ENCODE measurements at regions not wholly inside any gene's neighbourhood (a gene's known extent, or its start where the extent isn't known, plus 50 kb on each side); places are given as distances from the start of the nearest gene placed in this dataset.

DNA sequence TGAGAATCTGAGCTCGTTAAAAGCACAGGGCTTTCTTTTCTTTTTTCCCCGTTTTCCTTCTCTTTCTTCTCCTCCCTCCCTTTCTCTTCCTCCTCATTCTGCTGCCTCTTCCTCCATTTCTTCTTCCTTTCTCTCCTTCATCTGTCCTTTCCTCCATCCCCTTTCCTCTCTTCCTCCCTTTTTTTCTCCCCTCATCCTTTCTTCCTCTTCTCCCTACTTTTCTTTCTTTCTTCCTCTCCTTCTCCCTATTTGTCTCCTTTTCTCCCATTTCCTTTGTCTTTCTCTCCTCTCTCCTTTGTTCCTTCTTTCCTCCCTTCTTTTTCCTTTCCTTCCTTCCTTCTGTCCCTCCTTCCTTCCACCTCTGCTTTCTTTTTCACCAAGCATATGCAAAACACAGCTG lies 649.4 kb downstream of the IRX1 start:
- intact Hi-C loops (cut with DNase I): no loop called here
- no peak for DNase-seq
- Histone ChIP-seq H3K4me1 (no peaks in the 10 kb centered on the region), H3K9ac (ENCODE audit: low read depth in 2 of 2, low read length in 2 of 2) (no peak overlapping the region), H3K9me3 (no peaks in the 10 kb centered on the region), H3K27me3 (no peaks in the 10 kb centered on the region), H3K4me3 (no peak overlapping the region), H3K27ac (no peak overlapping the region), H3K36me3 (no peaks in the 10 kb centered on the region)
- TF ChIP-seq, protein P1, sequence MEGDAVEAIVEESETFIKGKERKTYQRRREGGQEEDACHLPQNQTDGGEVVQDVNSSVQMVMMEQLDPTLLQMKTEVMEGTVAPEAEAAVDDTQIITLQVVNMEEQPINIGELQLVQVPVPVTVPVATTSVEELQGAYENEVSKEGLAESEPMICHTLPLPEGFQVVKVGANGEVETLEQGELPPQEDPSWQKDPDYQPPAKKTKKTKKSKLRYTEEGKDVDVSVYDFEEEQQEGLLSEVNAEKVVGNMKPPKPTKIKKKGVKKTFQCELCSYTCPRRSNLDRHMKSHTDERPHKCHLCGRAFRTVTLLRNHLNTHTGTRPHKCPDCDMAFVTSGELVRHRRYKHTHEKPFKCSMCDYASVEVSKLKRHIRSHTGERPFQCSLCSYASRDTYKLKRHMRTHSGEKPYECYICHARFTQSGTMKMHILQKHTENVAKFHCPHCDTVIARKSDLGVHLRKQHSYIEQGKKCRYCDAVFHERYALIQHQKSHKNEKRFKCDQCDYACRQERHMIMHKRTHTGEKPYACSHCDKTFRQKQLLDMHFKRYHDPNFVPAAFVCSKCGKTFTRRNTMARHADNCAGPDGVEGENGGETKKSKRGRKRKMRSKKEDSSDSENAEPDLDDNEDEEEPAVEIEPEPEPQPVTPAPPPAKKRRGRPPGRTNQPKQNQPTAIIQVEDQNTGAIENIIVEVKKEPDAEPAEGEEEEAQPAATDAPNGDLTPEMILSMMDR (IDR thresholded peaks at IDR 0.05): no peak

DNA sequence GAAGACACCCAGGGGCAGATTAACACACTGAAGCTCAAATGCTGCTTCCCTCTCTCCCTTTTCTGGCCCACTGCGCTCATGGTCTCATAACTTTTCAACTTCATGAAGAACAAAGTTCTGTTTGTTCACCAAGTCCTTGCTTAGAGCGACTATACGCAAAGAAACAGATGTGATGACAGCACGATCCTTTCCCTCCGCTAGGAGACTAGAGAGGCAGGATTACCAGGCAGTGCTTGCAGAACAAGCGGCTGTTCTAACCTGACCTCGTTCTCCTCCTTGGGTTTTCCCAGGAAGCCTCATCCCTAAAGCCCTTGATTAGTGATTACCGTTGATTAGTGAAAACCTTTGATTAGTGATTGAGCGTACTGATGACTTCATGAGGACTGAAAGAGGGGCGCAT lies 649.9 kb downstream of the IRX1 start:
- Histone ChIP-seq H3K4me3 (no peak overlapping the region), H3K4me1 (no peaks in the 10 kb centered on the region), H3K9me3 (no peaks in the 10 kb centered on the region), H3K9ac (ENCODE audit: low read depth in 2 of 2, low read length in 2 of 2) (no peak overlapping the region), H3K36me3 (no peaks in the 10 kb centered on the region), H3K27ac (no peak overlapping the region), H3K27me3 (no peaks in the 10 kb centered on the region)
- intact Hi-C loops (cut with DNase I): no loop called here
- TF ChIP-seq, protein P1 (IDR thresholded peaks at IDR 0.05): no peak
- DNase-seq: no peak

DNA sequence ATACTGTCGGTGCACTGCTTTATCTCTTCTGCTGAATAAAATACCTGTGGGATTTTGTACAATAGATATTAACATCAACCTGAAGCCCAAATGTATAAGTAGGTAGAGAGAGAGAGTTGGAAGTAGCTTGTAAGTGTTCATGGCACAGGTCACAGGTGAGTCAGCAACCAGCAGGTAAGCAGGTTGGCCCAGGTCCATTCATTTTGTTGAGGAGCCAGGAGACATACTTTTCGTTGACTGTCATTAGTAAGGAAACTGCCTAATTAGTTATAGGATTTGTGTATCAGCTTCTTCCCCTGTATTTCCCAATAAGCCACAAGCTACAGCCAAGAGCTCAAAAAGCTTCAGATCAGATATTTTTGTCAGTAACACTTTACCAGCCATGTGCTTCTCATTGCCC lies 650.8 kb downstream of the IRX1 start:
- Histone ChIP-seq H3K9me3 (no peaks in the 10 kb centered on the region), H3K4me3 (no peak overlapping the region), H3K9ac (ENCODE audit: low read depth in 2 of 2, low read length in 2 of 2) (no peak overlapping the region), H3K4me1 (no peaks in the 10 kb centered on the region), H3K27ac (no peak overlapping the region), H3K36me3 (no peaks in the 10 kb centered on the region), H3K27me3 (no peaks in the 10 kb centered on the region)
- no peak for DNase-seq
- intact Hi-C loops (cut with DNase I): no loop called here
- TF ChIP-seq, protein P1 (IDR thresholded peaks at IDR 0.05): no peak

DNA sequence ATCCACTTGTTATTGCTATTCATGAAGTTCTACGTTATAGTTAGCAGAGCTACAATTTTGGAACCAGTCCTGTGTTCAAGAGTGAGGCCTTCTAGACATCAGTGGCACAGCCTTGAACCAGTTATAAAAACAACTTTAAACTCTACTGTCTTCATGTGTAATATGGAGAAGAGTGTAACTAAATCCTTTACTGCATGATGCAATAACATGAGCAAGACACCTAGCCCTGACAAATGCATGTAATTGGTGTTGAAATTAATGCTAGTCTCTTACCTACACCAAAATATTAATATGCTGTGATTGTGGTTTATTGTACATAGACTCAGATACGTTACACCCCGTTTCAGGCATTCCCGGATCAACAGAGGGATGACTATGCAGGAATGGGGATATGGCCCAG lies 654.6 kb downstream of the IRX1 start:
- DNase-seq: no peak
- intact Hi-C loops (cut with DNase I): no loop called here
- no peak overlapping the region for H3K9ac ChIP-seq (ENCODE audit: low read depth in 2 of 2, low read length in 2 of 2)
- H3K9me3 ChIP-seq: no peaks in the 10 kb centered on the region
- no peaks in the 10 kb centered on the region for H3K36me3 ChIP-seq
- H3K4me3 ChIP-seq: no peak overlapping the region
- TF ChIP-seq, protein P1 (IDR thresholded peaks at IDR 0.05): no peak
- H3K27ac ChIP-seq: no peak overlapping the region
- no peaks in the 10 kb centered on the region for H3K27me3 ChIP-seq
- no peaks in the 10 kb centered on the region for H3K4me1 ChIP-seq

DNA sequence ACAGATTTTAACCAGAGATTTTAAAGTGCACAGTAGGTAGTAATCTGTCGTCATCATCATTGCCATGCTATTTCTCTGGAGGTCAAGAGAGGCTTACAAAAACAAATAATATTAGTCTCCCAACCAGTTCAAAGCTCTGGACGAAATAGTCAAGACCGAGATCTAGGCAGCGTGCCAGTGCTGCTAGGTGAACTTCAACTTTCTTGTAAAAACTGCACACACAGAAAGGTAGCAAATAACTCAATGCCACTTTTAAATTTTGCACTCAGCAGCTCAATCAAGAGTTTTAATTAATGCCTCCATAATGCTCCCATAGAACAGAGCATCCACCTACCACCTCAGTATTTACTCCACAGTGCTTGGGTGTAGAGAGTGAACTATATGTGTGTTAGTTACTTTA lies 656.8 kb downstream of the IRX1 start:
- Histone ChIP-seq H3K4me1 (no peaks in the 10 kb centered on the region), H3K27me3 (no peaks in the 10 kb centered on the region), H3K36me3 (no peaks in the 10 kb centered on the region), H3K27ac (no peak overlapping the region), H3K9ac (ENCODE audit: low read depth in 2 of 2, low read length in 2 of 2) (no peak overlapping the region), H3K4me3 (no peak overlapping the region), H3K9me3 (no peaks in the 10 kb centered on the region)
- TF ChIP-seq, protein P1 (IDR thresholded peaks at IDR 0.05): no peak
- intact Hi-C loops (cut with DNase I): no loop called here
- no peak for DNase-seq

DNA sequence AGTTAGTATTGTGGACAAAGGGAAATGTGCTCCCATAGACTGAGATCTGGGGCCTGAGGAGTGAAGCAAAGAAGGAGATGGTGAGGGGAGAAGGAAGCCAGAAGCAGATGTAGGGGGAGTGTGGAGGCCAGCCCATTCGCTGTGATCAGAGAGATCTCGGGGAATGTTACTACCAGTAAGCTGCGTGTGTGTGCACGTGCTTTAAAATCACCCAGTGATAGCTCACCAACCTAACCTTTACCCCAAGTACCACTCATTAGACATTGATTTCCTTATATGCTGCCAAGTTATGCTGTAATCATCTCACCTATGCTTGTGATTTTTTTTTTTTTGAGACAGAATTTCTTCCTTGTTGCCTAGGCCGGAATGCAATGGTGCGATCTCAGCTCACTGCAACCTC lies 659.1 kb downstream of the IRX1 start:
- Histone ChIP-seq H3K9me3 (no peaks in the 10 kb centered on the region), H3K27ac (no peak overlapping the region), H3K27me3 (no peaks in the 10 kb centered on the region), H3K36me3 (no peaks in the 10 kb centered on the region), H3K9ac (ENCODE audit: low read depth in 2 of 2, low read length in 2 of 2) (no peak overlapping the region), H3K4me1 (no peaks in the 10 kb centered on the region), H3K4me3 (no peak overlapping the region)
- TF ChIP-seq, protein P1 (IDR thresholded peaks at IDR 0.05): no peak
- intact Hi-C loops (cut with DNase I): no loop called here
- DNase-seq: no peak

All from colonic mucosa (tissue), 4 donors.